NCI-H187 (cell line): ENCODE measurements at regions not wholly inside any gene's neighbourhood (a gene's known extent, or its start where the extent isn't known, plus 50 kb on each side); places are given as distances from the start of the nearest gene placed in this dataset.
"Not testable (repeated sequence)": the region's sequence is repeated elsewhere in the genome, so short reads cannot be mapped to it uniquely, and the experiment has no call there.

ENCODE experiments used
- DNase-seq, 2 experiments: peaks; one replicate each; lab custom pipeline; 2025; lab: John Stamatoyannopoulos, UW

DNA sequence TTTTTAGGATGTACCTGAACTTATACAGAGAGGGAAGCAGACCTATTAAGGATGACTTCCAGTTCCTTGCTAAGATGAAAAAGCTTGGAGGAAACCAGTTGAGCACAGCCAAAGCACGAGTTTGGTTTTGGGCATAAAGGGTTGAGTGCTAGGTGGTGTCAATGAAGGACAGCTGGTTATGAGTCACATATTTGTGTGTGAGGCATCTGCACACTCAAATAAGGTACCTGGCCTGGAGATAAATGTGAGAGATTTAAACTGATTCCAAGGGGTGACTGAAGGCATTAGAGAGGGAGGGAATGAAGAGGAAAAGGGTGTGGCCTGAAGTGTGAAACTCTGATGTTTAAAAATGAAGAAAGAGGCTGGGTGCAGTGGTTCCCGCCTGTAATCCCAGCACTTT, 486.7 kb downstream of the DIPK2A start:
- DNase-seq, result no peak

DNA sequence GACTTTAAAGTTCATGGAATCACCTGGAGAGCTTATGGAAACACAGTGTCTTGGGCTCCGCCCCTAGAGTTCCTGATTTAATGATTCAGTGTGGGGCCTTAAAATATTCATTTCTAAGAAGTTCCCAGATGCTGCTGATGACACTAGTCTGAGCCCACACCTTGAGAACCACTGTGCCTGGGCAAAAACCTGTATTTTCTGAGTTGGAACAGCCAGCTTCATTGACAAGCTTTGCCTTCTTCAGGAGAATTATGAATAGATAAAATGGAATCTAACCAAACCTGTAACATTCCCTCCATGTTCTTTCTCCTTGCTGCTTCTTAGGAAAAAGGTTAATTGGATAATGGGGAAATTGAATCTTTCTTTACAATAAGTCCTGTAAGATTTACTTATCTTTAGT, 490.7 kb downstream of the DIPK2A start:
- DNase-seq, result no peak

DNA sequence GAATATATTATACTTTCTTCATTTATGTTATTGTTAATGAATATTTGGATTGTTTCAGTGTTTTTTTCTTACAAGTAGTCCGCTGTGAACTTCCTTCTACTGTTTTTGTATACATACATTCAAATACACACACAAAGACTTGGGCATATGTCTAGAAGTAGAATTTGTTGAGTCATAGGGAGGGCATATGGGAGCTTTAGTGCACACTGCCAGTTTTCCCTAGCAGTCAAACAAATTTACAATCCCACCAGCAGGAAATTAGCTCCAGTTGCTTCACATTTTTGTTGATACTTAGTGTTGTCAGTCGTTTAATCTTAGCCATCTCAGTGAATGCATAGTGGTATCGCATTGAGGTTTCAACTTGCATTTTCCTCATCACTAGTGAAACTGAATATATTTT, 492.3 kb downstream of the DIPK2A start:
- no peak for DNase-seq

DNA sequence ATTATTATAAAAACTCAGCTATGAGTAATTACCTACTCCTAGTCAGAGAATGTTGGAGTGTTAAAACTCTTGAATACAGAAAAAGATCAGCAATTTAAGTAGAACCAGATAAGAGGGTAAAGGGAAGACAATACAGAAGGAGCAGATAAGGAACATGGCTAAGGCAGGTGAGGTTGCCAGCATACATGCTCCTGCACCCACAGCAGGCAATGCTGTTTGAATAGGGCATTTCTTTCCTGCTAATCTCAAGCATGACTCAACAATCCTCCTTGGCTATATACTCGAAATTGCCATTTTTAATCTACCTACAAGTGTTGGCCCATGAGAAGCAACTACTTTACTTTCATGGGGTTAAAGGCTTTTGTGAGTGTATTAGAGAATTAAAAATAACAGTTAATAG, 494.5 kb downstream of the DIPK2A start:
- no peak for DNase-seq

DNA sequence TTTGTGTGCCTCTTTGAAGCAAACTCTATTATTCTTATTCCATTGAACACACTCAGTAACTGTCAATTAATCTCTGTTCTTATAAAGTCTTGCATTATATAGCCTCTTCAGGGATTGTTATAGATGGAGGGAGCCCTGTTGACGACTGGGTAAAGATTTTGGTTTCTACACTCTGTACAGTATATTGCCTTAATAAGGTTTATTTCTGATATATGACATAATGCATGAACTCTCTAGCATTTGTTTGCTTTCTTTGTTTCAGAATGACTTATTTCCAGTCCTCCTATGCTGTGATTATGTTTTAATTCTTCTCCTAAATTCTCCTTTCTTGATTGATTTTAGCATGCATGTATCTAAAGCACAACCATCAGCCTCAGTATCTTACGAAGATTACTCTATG, 494.9 kb downstream of the DIPK2A start:
- no peak for DNase-seq

DNA sequence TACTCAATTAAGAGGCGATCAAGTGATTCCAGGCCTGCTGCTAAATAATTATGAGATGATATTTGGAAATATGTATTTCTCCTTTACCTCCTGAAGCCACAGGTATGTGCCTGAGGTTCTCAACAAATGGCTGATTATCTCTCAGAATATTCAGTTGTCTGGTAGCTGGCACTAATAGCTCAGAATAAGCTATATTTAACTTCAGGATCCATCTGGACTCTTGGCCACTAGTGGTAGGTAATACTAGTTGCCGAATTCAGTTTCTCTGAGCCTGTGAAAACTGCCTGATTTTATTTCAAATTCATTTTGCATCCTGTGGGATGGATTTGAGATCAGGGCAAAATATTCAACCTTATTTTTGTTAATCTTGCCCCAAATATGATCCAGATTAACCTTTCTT, 499.0 kb downstream of the DIPK2A start:
- DNase-seq, result no peak

DNA sequence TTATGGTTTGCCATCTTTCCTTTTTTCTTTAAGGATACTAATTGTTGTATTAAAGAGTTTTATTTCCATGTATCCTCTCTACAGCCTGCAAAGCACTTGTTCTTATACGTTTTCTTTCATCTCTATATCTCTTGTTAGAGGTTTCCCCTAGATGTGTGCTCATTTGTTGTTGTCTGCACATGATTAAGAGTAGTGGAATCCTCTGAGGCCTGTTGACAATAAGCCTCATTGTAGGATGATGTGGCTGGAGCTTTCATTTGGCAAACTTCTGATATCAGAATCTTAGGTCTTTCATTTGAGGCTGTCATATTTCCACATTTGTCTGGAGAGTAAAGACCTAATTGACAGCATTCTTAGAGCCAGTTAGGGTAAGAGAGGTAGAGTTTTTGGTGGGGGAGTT, 506.0 kb downstream of the DIPK2A start:
- no peak for DNase-seq

DNA sequence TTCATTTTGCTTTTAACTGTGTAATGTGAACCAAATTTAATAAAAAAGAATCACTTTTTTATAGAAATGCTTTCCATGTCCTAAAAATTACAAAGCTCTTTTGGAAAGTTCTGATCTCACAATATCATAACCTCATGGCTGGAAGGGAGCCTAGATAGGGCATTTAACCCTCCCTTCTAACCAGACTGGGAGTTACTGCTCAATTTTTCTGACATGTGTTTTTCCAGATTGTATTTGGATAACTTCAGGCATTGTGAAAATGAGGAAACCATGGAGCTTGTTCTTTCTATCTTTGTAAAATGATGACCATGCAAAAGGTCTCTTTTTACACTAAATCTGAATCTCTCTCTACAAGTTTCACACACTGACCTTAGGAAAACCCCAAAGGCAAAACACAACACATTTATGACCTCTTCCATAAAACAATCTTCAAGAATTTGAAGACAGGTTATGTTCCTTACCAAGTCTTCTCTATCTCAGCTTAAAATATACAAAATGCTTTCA, 508.8 kb downstream of the DIPK2A start:
- no peak for DNase-seq

DNA sequence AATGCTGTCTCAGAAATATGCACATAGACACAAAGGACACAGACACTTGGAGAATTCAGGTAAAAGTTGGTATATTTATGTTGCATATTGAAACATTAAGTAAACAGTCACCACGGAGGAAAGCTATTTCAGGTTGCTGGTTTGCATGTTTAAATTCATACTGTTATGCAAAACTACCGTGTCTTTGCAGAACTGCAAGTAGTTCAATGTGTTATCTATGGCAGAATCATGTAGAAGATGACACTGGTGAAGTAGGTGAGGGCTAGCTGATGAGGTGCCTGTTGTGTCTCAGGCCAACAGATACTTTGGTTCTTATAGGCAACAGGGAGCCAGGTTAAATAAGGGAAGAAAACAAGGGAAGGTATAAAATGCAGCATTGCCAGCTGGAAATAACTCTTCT, 511.3 kb downstream of the DIPK2A start:
- no peak for DNase-seq

DNA sequence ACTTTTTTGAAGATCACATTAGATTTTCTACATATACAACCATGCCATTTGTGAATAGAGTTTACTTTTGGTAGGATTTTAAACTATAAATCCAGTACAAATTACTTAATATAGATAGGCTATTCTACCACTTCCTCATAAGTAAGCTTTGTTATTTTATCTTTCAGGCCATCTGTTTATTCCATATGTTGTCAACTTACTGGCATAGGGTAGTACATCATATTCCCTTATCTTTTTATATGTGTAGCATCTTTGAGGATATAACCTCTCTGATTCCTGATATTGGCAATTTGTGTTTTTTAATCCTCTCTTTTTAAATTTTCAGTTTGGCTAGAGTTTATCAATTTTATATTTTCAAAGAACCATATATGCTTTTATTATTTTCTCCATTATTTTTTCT, 515.4 kb downstream of the DIPK2A start:
- no peak for DNase-seq

DNA sequence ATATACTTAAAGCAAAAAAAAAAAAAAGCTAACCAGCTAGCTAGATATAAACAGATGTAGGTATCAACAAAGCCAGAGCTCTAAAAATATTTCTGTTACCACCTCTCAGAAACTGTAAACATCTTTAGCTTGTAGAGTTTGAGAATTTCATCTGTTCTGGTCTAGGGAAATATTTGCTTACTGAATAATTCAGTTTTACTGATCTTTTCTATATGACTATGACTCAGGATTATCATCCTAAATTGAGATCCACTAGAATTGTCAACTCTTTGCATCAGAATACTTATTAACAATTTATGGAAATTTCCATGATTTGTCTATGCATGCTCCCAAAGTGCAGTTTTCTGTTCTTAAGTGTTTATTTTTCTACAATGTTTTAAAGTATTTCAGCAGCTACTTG, 517.3 kb downstream of the DIPK2A start:
- no peak for DNase-seq

DNA sequence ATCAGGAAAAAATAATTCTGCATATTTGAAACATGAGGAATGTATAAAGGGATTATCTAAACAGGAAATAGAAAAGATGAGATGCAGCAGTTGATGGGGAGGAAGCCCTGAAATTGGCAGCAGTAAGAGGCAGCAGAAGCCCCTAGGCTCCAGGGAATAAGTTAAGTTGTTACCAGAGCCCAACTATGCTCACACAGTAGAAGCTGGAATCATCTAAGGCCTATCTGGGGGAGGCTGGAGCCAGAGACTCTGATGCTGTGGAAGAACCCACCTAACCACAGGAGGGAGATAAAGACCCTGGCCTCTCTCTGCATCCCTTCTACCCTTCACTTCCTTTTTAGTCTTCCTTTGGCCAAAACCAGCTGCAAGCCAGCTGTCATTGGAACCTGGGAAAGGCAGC, 519.7 kb downstream of the DIPK2A start:
- DNase-seq, result no peak

DNA sequence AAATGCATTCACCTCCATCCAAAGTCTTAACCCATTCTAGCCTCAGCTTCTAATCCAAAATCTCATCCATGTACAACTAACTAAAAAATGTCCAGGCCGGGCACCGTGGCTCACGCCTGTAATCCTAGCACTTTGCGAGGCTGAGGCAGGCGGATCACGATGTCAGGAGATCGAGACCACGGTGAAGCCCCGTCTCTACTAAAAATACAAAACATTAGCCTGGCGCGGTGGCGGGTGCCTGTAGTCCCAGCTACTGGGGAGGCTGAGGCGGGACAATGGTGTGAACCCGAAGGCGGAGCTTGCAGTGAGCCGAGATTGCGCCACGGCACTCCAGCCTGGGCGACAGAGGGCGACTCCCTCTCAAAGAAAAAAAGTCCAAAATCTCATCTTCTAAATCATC, 523.0 kb downstream of the DIPK2A start:
- DNase-seq, result not testable (repeated sequence)

DNA sequence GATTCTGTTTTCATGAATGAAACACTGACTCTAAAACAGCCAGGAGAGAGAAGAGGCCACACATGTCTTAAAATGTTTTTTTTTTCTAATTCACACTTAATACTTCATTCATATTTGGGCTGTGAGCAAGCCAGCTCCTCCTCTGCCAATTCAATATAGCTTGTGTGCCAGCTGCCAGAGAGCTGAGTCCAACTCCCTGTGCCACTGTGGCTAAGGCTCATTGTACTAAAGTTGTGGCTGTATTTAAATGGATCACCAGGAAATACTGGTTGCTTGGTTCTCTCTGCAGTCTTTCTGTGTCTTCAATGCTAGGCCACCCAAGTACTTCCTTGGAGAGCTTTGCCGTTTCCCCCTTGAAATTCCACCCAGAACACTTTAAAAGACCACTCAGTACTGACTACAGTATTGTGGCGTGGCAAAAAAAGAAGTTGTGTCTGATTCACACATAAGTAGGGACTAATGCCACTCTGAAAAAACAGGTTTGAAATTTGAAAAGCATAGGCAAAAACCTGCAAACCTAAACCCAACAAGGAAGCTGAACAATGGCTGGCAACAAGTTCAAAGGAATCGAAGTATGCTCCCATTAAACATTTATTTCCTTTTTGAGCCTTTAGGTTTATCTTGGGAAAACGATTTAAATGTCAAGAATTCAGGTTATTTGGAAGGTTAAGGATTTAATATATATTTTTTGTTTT, 524.7 kb downstream of the DIPK2A start:
- DNase-seq, result no peak

DNA sequence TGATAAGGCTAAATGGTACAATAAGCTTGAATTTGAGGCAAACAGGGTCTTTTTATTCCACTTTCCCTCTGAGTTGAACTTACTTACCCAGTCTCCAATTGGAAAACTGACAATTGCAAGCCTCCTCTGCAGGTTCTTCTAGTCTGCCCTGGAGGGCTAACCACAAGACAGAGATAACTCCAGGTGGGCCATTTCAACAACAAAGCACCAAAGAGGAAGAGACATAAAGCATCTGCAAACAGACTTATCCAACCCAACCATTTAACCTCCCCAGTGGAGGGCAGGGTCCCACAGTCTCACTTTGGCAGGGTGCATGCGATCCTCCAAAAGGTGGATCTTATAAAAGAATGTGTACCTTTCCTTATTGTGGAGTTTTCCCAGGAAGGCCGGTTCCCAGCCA, 525.8 kb downstream of the DIPK2A start:
- no peak for DNase-seq

DNA sequence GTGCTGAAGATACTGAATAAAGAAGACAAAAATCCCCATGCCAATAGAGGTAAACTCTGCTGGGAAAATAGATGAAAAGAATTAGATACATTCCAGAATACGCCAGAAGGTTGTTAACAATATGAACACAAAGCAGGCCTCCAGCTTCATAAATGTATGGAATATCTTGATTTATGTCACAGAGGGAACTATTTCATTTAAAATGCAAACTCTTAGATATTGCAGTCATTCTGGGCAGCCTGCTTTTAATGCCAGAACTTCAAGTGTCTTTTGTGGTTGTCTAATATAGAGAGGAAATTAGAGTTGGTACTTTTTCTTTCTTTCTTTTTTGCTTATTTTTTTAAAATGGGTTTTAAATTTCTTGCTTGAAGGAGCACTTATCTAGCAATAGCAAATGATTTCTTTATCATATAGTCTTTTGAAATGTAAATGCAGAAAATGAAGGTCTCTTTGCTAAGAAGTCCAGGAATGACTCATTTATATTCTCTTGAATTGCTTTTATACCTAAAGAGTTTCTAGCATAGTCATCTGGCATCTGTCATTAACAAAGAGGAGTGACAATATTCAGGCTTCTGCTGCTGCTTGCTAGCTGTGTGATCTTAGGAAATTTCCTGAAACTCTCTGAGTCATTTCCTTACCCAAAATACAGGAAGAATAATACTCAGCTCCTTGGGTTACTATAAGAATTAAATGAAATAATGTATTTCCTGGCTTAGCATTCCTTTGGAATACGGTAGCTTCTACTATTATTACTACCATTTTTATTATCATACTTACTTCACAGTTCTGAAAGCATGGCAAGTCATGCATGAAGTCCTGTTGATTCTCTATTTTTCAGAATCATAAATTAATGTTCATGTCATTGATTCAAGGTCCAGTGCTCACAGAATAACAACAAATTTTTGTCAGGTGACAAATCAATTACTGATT, 527.6 kb downstream of the DIPK2A start:
- no peak for DNase-seq

DNA sequence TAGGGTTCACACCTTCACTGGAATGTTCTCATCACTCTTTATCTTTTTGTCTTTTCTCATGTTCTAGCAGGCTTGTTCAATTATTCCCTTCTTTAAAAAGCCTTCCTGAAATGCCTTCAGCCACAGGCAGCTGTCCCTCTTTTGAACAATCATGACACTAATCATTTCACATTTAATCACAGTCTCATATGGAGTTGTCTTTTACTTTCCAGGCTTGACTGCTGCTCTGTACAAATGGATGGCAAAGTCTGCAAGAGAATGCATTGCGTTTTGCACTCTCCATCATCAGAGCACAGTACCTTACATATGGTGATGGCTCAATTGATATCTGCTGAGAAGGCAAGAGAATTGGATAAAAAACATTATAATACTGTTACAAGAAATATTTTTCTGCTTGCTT, 529.8 kb downstream of the DIPK2A start:
- no peak for DNase-seq

DNA sequence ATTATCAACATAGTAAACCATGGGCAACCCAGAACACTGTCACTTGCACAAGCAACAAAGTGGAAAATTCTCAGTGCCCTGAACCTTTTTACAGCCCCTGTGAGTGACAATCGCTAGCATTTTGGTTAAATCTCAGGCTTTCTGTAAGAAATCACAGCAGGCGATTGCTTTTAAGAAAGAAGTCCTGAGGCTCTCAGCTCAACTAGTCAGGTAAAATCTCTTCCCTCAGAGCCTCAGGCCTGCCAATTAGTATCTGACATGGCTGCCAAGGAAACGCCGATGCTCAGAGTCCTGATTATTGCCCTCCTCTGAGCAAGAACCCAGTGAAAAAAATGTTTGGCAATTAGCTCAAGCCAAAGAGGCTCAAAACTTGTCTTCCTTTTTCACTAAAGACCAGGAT, 530.8 kb downstream of the DIPK2A start:
- no peak for DNase-seq

DNA sequence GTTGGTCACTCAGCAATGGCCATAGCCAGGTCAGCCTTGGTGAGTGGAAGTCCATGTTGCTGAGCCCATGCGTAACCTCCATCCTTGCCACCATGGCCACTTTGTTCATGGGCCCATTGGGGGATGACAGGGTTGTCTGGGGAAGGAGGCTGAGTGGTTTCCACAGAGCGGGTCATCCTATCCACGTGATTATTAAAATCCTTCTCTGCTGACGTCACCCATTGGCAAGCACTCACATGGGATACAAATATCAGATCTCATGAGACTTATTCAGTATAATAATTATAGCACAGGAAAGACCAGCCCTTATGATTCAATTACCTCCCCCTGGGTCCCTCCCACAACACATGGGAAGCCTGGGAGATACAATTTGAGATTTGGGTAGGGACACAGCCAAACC, 534.8 kb downstream of the DIPK2A start:
- DNase-seq, result not testable (repeated sequence)

DNA sequence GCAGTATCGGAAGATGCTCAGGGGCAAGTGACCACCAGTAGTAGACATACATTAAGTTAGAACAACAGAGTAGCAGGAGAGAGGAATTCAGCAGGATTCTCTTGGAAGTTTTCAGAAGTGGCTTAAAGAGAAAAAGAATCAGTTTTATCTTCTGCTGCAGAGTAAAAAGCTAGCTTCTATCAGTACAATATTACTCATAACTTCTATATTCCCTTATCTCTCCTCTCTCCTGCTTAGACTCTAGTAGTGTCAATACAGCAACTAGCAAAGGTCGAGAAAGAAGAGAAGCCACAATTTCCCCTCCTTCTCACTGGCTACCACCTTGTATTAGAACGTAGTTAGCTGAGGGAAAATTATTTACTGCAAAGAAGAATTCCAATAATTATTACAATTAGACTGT, 539.7 kb downstream of the DIPK2A start:
- DNase-seq, result no peak

DNA sequence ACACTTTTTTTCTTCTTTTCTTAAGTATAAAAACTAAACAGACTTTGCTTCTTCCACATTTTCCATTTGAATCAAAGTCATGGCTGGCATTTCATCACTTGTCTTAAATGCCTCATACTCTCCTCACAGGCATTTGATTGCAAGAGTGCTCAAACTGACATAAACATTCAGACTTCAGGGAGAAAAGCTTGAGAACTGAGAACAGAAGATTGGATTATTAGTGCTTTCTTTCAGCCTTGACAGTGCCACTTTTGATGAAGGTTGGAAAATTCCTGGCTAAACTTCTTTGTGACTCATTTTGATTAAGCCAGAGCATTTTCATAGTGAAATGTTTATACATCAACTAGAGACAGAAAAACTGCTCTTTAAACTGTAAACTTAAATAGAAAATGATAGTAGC, 544.4 kb downstream of the DIPK2A start:
- no peak for DNase-seq

DNA sequence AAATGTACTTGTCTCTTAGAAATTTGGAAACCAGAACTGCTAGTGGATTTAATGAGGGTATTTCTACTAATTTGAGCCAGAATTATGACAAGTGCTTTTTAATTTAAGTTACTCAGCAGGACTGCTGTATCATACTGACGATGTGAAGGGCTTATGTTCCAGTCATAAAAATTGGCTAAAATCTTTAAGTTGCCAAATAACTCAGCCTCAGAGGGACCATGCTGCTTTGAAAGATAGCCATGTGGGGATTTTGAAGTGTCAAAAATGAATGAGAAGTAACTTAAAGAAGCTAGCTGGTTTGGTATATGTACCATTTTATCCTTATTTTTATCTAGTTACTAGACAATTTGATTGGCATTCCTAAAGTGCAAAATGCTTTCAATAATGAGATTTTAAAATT, 545.0 kb downstream of the DIPK2A start:
- DNase-seq, result no peak

DNA sequence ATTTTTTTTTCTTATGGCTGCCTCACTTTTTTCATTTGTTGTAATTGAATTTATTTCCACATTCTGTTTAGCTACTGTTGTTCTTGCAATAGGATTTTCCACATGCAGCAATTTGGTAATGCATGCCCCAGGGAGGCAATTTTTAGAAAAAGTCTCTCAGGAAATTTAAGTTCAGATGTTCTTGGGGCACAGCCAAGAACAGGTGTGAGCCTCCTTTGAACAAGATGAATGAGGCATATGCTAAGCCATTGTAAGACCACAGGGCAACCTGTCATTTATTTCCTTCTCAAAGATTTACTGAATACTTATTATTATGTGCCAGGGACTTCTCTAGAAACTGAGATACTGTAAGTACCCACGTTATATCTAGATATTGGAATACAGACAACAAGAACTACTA, 549.5 kb downstream of the DIPK2A start:
- DNase-seq, result no peak
